PC-9 (cell line): ENCODE measurements at regions not wholly inside any gene's neighbourhood (a gene's known extent, or its start where the extent isn't known, plus 50 kb on each side); places are given as distances from the start of the nearest gene placed in this dataset.

Experiments
- EZH2 ChIP-seq: fragments of 200-600 bp; sonication (generic); IDR thresholded peaks from 2 replicates; pipeline ENCODE4 v1.8.0; 2017; ENCODE audit warnings: antibody characterized with exemption, low read depth
- TF ChIP-seq, protein P1 (sequence below): fragments of 200-600 bp; sonication (generic); conservative IDR thresholded peaks from 2 replicates; pipeline ENCODE4 v1.6.1; 2017; ENCODE audit warnings: mixed run types, antibody characterized with exemption, mild to moderate bottlenecking, moderate library complexity

- TF ChIP-seq, protein P1, sequence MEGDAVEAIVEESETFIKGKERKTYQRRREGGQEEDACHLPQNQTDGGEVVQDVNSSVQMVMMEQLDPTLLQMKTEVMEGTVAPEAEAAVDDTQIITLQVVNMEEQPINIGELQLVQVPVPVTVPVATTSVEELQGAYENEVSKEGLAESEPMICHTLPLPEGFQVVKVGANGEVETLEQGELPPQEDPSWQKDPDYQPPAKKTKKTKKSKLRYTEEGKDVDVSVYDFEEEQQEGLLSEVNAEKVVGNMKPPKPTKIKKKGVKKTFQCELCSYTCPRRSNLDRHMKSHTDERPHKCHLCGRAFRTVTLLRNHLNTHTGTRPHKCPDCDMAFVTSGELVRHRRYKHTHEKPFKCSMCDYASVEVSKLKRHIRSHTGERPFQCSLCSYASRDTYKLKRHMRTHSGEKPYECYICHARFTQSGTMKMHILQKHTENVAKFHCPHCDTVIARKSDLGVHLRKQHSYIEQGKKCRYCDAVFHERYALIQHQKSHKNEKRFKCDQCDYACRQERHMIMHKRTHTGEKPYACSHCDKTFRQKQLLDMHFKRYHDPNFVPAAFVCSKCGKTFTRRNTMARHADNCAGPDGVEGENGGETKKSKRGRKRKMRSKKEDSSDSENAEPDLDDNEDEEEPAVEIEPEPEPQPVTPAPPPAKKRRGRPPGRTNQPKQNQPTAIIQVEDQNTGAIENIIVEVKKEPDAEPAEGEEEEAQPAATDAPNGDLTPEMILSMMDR = no peak
- no peak for TF ChIP-seq EZH2
These were observed 148.1 kb upstream of the ZNF92 start for GRCh38 chr7:65225422-65226006.
